ENCODE measurements at regions not wholly inside any gene's neighbourhood (a gene's known extent, or its start where the extent isn't known, plus 50 kb on each side); places are given as distances from the start of the nearest gene placed in this dataset.

DNA sequence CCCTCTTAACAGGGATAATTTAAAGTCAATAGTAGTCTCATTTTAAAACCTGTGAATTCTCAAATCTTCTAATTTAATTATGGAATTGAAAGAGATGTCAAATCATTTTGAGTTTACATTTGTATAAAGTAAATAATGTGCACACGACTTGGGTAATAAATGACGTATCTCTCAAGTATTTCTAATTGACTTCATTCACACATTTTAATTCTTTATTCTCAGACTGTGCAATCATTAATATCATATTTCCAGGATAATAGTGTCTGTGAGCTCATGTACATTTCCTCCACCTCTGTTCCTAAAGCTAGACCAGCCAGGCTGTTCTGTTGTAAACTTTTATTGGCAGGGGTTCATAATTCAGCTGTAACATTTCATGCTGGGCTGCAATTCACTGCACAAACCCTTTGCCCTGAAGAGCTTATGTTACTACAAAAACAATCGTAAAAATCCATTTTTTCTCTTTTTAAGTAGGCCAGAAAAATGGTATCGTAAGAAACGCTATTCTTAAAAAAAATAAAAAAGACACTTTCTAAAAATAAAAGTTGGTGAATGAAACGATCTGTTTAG is 1103.1 kb upstream of the TENM3 start:
- intact Hi-C loops (cut with micrococcal nuclease) = no loop called here

DNA sequence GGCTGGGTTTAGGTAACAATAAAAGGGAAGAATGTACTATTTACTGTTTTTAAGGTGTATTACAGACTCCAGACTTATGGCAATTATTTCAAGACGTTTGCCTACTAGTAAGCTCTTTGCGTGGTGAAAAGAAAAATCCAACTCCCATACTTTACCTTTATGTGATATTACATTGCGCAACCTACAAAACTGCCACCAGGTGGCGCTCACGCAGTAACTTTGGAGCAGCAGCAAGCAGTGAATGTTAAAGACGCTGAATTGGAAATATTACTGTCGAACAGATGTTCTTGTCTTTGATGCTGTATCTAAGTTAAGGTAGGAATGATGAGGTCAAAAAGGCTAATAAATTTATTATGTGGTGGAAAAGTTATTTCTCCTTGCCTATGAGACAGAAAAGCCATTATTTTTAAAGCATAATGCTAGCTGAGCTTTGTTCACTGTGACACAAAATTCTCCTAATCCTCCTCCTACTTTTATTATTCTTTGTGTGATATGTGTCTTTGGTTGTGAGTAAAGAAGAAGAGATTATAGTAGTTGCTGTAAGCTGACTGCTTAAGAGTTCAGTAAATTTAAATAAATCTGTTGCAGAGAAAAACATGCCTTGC is 1099.8 kb upstream of the TENM3 start:
- intact Hi-C loops (cut with micrococcal nuclease) = loop anchor here (1.0 kb wide), 2 partner anchors 385 to 1663 kb away; no protein-coding TSS in a partner anchor

DNA sequence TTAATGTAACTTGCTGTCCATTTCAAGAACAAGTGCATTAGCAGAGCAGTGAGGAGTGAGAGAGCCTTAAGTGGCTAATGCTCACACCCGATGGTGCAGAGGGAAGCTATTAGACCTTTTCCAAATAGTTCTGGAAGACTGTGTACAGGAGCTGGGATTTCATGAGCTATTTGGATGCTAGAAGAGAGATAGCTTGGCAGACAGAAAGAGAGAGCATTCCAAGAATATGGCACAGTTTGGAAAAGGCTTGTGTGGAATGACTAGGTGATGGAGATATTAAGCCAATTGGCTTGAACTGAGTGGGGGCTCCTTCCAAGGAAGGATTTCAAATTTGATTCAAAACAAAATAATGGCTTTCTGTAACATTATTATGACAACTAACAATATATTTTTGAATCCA is 1097.2 kb upstream of the TENM3 start:
- intact Hi-C loops (cut with micrococcal nuclease) = no loop called here

DNA sequence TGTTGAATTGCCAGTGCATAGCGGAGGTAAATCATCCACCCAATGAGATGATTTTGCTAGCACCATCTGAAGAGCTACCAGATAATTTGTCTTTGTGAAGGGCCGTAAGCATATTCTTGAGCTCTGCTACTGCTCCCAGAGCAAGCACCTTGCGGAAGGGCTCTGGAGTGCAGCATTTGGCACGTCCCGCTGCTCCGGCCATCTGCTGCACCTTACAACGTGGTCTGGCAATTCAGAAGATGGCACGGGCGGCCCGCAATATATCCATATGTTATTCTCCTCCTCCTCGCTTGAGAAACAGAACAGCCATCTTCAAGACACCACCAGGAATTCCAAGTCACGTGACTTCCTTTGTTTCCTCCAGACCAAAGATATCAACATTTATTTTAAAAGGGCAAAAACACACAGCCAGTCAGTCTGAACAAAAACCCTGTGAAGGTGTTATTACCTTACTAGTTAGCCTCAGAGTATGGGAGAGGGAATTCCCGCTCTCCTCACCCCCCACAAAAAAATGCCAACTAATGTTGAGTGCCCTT is 1095.7 kb upstream of the TENM3 start:
- intact Hi-C loops (cut with micrococcal nuclease) = no loop called here

DNA sequence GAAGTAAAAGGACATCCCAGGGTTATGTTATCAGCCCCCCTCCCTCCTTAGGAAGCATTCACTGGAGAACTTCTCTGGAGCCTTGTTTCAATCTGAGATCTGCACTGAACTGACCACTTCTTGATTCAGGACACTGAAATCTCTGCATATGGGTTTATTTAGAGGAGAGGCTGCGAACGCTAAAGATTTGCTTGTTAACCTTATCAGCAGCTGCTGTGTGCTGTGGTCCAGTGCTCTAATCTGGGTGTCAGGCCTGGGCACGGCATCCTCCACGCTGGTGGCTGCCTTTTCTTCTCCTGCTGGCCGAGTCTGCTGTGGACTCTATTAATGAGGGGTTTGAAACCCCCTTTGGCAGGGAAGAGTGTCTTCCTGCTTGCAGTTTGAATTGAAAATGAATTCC is 1094.7 kb upstream of the TENM3 start:
- intact Hi-C loops (cut with micrococcal nuclease) = no loop called here

DNA sequence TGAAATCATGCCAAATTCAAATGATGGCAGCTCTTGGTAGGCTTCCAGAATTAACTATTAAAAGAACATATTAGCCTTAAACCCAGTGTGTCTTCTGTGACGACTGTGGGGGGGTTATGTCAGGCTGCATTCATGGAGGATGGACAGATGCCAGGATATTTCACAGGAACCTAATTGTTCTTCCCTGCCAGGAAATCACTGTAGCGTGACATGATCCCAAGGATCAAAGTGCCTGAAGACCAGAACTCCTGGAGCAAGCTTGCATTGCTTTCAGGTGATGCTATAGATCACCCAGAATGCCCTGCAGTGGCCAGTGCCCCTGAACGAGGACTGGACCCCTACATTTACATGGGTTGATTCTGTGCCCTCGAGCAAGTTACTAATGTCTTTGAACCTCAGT is 1093.0 kb upstream of the TENM3 start:
- intact Hi-C loops (cut with micrococcal nuclease) = no loop called here

DNA sequence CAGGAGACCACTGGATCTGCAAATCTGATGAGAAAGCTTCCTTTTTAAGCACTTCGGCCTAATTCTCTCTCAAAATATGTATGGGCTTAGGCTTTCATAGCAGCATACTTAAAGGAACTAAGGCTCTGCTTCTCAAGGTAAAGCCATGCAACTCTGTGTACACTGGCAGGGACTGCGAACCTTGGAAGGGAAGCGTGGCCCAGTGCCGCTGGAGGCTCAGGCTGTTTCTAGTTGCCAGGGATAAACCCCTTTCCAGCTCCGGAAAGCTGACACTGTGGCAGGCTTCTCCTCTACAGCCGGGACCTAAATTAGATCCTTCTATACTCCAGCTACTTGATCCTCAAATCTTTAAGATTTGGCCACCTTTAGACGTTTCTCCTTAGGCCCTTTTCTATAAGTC is 1091.3 kb upstream of the TENM3 start:
- intact Hi-C loops (cut with micrococcal nuclease) = no loop called here

DNA sequence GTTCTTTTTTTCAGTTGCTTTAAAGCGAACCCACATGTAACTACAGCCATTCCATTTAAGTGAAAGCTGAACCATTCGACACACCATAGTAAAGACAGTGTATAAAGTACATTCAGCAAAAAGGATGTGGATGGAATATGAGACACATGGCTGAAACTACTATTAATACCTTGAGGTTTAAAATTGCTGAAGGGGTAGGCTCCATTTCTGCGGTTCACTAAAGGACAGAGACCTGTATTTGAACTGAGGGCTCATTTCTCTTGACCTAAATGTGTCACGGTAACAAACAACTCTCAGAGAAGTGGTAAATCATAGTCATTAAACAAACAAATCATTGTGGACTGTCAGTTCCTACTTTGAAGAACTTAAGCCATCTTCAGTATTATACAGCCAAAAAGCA is 1085.6 kb upstream of the TENM3 start:
- intact Hi-C loops (cut with micrococcal nuclease) = no loop called here

DNA sequence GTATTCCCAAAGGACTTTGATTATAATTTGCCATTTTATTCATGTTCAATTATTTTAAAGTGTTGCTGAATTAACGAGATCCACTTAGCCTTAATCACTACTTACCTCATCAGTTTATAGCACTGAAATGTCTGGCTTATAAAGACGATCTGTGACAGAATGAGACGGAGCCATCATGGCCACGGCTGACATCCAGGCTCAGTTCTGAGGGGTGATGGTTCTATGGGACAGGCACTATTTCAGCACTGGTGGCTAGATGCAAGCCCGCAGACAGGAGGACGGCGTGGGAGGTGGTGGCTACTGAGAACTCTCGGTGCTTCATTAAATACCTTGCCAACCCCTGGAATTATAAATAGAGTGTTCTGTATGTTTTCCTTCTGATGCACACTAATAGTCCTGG is 1084.2 kb upstream of the TENM3 start:
- intact Hi-C loops (cut with micrococcal nuclease) = no loop called here

DNA sequence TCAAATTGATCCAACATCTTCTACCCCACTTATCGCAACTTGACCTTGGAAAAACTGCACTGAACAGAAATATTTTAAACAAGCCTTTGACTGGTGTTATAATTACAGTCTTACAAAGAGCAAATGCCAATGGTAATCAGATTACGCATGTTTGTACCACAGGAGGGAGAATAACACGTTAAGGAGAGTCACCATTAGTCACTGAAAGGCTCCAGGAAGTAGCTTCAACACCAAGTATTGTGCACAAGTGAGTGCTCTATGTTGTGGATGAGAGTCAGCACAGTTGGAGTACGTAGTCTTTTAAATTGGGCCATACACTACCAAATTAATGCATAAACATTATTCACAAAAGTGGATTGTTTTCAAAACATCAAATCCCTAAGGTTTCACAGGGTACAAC is 1081.5 kb upstream of the TENM3 start:
- intact Hi-C loops (cut with micrococcal nuclease) = no loop called here

DNA sequence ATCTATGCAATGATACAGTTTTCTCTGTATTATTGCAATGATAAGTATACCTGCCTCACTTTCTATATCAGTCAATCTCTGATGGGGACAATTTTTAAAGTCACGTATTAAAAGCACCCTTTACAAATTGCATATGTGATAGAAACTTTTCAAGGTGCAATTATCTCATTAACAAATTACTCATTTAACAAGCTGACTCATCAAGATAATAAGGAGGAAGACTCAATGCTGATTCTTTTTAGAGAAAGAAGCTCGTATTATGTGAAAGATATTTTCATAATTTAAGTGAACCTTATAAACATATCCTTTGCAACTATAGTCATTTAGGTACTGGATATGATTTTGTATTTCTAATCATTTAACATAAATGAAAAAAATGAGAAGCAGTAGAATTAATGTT is 1080.9 kb upstream of the TENM3 start:
- intact Hi-C loops (cut with micrococcal nuclease) = no loop called here

DNA sequence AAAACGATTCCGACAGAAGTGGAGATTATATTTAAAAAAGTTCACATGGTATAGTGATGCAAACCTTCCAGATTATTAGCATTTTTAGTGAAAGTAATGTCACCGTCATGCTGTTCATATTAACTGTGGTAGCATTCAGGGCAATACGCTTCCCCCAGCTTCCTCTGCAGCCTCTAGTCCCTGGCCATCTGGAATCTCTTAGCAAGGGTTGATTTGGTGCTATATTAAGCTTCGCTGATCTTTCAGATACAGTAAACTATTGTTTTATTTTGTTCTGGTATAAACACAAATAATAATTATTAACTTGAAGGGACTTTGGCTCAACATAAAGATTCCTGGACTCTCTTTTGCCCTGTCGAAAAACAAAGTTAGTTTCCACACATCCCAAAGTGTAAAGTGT is 1080.5 kb upstream of the TENM3 start:
- intact Hi-C loops (cut with micrococcal nuclease) = no loop called here

DNA sequence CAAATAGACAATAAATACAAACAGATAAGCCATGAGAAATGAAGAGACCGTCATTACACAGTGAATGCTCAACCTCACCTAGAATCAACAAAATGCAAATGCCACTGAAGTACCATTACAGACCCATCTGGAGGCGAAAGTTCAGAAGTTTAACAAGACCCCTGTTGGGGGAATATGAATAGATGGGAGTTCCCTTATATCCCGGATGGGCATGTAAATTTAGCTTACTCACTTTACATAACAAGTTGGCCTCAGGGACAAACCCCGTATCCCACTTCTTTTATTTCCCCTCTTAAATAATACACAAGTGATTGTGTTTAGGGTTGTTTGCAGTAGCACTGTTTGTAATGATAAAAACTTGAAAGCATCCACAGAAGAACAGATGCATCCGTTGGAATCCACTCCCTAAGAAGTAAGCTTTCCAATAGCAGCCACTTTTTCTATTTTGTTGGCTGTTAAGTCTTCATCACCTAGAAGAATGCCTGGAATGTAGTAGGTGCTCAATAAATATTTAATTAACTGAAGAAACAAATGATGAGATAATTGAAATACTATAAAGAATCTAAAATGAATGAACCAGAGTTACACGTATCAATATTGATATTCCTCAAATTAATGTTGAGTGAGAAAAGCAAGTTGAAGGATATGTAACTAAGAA is 1076.3 kb upstream of the TENM3 start:
- intact Hi-C loops (cut with micrococcal nuclease) = no loop called here

DNA sequence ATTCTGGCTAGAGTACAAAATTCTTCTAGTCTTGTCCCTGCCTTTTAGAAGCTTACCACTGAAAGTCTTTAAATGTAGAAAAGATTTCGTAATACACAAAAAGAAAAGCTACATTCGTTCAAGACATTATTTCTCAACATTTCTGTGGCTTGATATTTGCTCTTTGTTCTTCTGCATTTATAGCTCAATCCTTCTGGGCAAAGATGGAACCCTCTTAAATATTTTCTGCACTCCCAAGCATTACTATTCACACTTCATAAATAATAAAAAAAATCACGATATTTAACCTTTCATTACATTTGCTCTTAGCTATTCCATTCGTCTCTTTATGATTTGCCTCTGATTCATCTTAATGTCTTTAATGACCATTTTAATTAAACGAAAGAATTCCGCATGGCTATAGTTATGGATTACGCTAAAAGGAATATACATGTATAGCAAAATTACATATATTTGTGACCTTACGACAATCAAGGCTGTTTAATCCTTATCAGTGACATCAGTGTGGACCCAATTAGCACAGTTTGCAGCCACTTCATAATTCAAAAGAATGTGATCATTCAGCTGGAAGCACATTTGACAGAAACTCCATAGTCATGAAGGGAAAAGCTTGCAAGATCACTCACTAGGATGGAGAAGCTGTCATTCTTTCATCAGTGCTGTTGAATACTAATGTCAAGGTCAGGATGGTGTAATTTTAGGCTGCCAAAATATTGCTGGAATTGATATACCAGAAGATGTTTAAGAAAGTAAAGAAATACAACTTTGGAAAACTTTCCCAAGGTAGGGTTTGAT is 1075.0 kb upstream of the TENM3 start:
- intact Hi-C loops (cut with micrococcal nuclease) = no loop called here

DNA sequence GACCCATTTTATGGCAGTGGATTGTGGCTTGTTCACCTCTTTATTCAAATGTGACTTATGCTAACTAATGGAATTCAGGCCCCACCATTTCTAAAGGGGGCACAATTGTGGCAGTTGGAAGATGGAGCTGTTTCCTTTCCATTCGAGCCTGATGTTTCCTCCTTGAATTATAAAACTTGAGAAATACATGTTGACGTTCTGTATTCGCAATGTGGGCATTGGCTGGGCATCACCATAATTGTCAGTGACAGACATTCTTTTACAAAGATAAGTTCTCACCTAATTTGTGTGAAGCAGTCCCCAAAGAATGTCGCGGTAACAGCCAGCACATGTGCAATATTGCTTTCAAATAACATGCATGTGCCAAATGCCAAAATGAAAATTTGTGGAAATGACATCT is 1070.2 kb upstream of the TENM3 start:
- intact Hi-C loops (cut with micrococcal nuclease) = no loop called here

DNA sequence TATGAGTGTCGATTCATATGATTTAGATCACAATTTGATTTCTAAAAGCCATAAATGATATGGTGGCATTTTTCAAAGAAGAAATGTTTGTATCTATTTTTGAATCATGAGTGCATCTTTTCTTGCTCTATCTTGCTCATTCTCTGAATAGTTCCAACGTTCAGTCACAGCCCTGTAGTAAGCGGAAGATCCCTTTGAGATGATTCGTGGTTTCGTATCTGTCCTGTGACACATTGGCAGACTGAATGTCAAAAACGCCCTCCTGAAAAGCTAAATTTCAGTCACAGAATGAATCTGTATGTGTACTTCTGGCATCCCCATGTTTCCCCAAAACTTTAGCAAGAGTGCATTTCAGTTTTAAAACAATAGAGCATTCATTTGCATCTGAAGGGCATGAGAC is 1066.9 kb upstream of the TENM3 start:
- intact Hi-C loops (cut with micrococcal nuclease) = no loop called here

DNA sequence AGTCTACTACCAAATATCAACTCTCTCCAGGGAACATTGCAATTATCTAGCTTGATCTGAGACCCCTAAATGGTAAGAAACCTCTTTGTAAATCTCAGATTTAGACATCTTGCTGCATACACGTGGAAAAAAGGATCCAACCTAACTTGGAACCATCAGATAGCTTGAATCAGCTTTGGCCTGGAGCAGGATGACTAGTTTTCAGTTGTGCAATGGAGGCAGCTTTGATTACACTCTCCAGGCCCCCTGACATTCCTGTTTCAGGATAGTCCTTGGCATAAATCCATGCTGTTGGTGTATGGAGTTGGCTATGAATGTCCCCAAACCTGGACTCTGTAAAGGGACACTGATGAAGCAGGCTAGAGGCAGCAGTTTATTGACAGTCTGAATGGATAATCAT is 1061.9 kb upstream of the TENM3 start:
- intact Hi-C loops (cut with micrococcal nuclease) = no loop called here

DNA sequence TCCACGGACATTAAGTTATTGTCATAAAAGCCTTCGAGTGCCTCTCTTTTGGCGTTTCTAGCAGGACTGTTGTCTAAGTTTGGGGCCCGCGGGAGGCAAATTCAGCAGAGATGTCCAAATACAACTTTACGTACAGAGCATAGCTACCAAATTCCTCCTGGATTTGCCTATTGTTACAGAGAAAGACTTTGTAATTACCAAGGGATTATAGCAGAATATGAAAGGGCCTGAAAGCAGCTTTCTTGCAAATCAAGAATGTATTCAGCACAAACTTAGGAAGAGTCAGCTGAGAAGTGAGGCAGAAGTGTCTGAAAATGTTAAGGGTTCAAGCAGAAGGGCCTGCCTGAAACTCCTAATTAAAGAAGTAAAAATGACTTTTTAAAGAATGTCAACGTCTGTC is 1053.5 kb upstream of the TENM3 start:
- intact Hi-C loops (cut with micrococcal nuclease) = no loop called here

DNA sequence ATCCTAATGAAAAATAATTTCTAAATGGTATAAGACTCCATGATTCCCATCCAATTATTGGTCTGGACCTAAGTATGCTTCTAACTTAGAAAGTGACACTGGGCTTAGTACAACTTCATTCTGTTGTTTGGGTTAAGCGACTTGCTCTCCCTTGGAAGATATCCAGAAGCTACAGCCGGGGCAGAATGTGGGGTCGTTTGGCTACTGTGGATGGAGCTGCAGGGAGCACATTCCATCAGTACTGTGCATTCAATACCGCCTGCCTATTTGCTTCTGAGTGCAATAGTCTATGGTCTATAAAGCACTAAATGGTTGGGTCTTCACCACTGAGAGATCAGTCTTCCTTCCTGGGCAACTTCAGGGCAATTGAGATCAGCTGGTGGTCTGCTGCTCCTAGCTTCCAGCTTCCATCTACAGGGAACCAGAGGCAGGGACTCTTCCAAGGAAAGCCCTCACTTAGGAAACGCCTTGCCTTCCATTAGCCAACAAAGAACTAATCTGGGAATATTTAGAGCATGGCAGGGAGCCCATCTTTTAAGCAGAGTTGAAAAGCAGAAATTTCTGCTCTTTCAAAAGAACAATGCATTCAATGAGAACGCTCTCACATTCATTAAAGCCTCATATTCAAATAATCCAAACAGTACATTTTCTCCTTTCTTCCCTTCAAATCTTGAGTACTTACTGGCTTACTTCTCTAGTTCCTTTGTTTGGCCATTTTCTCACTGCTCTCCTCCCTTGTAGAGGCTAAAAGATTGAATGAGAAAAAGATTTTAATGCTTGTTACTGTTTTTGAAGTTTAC is 1049.9 kb upstream of the TENM3 start:
- intact Hi-C loops (cut with micrococcal nuclease) = no loop called here

DNA sequence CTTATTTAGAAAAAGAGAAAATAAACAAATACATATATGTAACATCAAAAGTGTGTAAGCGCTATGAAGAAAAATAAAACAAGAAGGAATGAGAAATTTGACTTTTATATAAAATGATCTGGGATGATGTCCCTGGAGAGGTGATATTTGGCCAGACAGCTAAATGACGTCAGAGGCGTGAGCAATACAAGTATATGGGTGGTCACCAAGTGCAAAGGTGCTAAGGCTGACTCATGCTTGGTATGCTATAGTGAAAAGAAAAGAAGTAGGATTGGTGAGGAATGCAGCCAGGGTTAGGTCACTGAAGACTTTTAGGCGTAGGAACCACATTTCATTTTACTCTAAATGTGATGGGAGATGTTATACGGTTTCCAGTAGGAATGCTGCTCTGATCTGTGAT is 1049.1 kb upstream of the TENM3 start:
- intact Hi-C loops (cut with micrococcal nuclease) = no loop called here

DNA sequence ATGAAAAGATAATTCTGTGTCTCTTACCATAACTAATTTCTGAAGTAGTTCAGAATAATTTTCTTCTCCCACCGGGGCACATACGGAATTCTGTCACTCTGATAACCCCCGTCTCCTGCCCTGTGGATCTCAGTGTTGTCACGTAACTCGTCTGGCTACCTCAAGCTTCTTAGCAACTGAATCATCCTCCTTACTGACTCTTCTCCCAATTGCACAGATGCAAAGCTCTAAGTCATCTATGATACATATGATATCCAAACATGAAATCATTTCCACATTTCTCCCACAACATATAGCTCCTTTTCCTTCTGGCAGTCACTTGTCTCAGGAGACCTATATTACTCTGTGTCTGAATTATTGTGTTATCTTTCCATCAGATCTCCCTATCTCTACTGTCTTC is 1043.1 kb upstream of the TENM3 start:
- intact Hi-C loops (cut with micrococcal nuclease) = no loop called here
